OCI-LY7 (cell line): ENCODE measurements at regions not wholly inside any gene's neighbourhood (a gene's known extent, or its start where the extent isn't known, plus 50 kb on each side); places are given as distances from the start of the nearest gene placed in this dataset.
"Not testable (repeated sequence)": the region's sequence is repeated elsewhere in the genome, so short reads cannot be mapped to it uniquely, and the experiment has no call there.

Experiments used
- BruUV-seq: library from RNA; stranded (reverse); fragments of 400-500 nt; replicated peaks from 2 replicates; lab custom pipeline; 2021; lab: Mats Ljungman, UMichigan
- CTCF ChIA-PET: fragments of 300-600 bp; sonication (Branson Sonifier 250); formaldehyde crosslinking; loops from one replicate; lab custom pipeline; 2022; ENCODE audit warnings: antibody characterized with exemption; ENCODE audit not compliant: unreplicated experiment; lab: Charles Lee
- POLR2A ChIA-PET: fragments of 300-600 bp; sonication (Branson Sonifier 250); formaldehyde crosslinking; loops from one replicate; lab custom pipeline; 2022; ENCODE audit warnings: antibody characterized with exemption; lab: Charles Lee
- DNase-seq: peaks from one replicate; pipeline ENCODE4 v3.0.0-alpha.2; 2015; ENCODE audit warnings: low spot score
- H2AFZ ChIP-seq: fragments of 200-600 bp; sonication (generic), shearing (Covaris generic); 2 replicates; pipeline ENCODE4 v1.6.1; 2014; ENCODE audit warnings: mild to moderate bottlenecking, antibody characterized with exemption, low read length, moderate library complexity
- H3K27ac ChIP-seq: fragments of 200-600 bp; sonication (generic); 2 replicates; pipeline ENCODE4 v1.5.1; 2014; ENCODE audit warnings: mixed run types, low read depth, mild to moderate bottlenecking, moderate library complexity, low read length, inconsistent platforms; ENCODE audit not compliant: poor library complexity, severe bottlenecking
- H3K36me3 ChIP-seq: fragments of 200-600 bp; sonication (generic); 2 replicates; pipeline ENCODE4 v1.6.1; 2014; ENCODE audit warnings: mild to moderate bottlenecking, antibody characterized with exemption, low read length, moderate library complexity, mixed read lengths; ENCODE audit not compliant: insufficient read depth
- H3K4me1 ChIP-seq: fragments of 200-600 bp; sonication (generic); 2 replicates; pipeline ENCODE4 v1.5.1; 2014; ENCODE audit warnings: mild to moderate bottlenecking, low read length; ENCODE audit not compliant: insufficient read depth, poor library complexity, severe bottlenecking
- H3K4me2 ChIP-seq: fragments of 200-600 bp; sonication (generic); 2 replicates; pipeline ENCODE4 v1.6.1; 2014; ENCODE audit warnings: mild to moderate bottlenecking, low read length
- H3K4me3 ChIP-seq: fragments of 200-600 bp; sonication (generic); 2 replicates; pipeline ENCODE4 v1.5.1; 2014; ENCODE audit warnings: mild to moderate bottlenecking, low read depth, low read length; ENCODE audit not compliant: poor library complexity, severe bottlenecking
- H3K79me2 ChIP-seq: fragments of 200-600 bp; sonication (generic); 2 replicates; pipeline ENCODE4 v1.6.1; 2016; ENCODE audit warnings: low read depth, mild to moderate bottlenecking, low read length, moderate library complexity, mixed read lengths; ENCODE audit not compliant: insufficient read depth
- H3K9me2 ChIP-seq: fragments of 200-600 bp; sonication (generic); 2 replicates; pipeline ENCODE4 v1.6.1; 2016; ENCODE audit warnings: mild to moderate bottlenecking, low read length, mixed read lengths; ENCODE audit not compliant: insufficient read depth
- H3K9me3 ChIP-seq: fragments of 200-600 bp; sonication (generic); 2 replicates; pipeline ENCODE4 v1.6.1; 2014; ENCODE audit warnings: mild to moderate bottlenecking, mixed run types, low read length, mixed read lengths
- H4K20me1 ChIP-seq: fragments of 200-600 bp; sonication (generic); 2 replicates; pipeline ENCODE4 v1.6.1; 2014; ENCODE audit warnings: mild to moderate bottlenecking, antibody characterized with exemption, low read length, moderate library complexity, mixed read lengths; ENCODE audit not compliant: insufficient read depth
- CTCF ChIP-seq: fragments of 200-600 bp; sonication (generic); conservative IDR thresholded peaks from 2 replicates; pipeline ENCODE4 v1.5.1; 2014; ENCODE audit warnings: mild to moderate bottlenecking, antibody characterized with exemption, low read length, moderate library complexity, mixed read lengths
- EZH2phosphoT487 ChIP-seq: fragments of 200-600 bp; sonication (generic); IDR thresholded peaks from 2 replicates; pipeline ENCODE4 v1.6.1; 2018; ENCODE audit warnings: low read depth, borderline replicate concordance, mild to moderate bottlenecking, mixed run types, antibody characterized with exemption, low read length, moderate library complexity, mixed read lengths
- intact Hi-C: fragments of 100-400 bp; cut with micrococcal nuclease; formaldehyde crosslinking; loops from one replicate; pipeline ENCODE4 v1.10.0; 2022; ENCODE audit not compliant: unreplicated experiment

DNA sequence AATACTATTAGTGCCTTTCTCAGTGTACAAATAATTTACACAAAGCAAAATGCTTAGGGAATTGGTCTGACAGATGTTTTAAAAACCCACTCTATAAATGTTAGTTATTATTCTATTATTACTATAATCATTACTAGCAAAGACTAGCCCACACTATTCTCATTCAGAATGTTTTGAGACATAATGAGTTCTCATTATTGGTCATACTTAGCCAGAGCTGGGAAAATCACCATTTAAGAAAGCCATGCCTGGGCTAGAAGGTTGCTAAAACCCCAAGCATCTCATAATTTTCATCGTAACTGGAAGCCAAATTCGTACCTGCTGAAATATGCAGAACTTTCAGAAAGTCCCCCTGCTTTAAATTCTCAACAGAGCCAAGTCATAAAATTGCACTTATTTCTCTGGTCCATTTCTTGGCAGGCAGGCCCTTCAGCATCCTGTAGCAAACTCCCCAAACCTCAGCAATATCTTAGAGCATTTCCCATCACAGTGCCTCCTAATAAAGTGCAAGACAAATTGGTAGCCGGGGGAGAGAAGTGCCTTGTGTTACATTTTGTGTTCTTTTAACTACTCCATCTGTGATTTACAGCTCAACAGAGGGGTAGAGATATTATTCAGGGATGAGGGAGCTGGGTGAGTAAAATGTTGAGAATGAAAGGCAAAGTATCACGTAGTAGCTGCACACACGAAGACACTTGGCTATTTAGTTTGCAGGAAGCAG is 79.8 kb upstream of the ADAMTS18 start:
- CTCF ChIA-PET: no interaction called here
- no TSS peak for BruUV-seq
- no peak overlapping the region for H3K4me2 ChIP-seq

GRCh38 chr16:77525226-77525625 is 90.4 kb upstream of the ADAMTS18 start:
- DNase-seq, H3K79me2 ChIP-seq, H4K20me1 ChIP-seq, H3K4me2 ChIP-seq, CTCF ChIA-PET, POLR2A ChIA-PET, BruUV-seq, H3K4me3 ChIP-seq, H2AFZ ChIP-seq, H3K36me3 ChIP-seq, H3K9me3 ChIP-seq, H3K4me1 ChIP-seq, H3K27ac ChIP-seq, intact Hi-C loops, H3K9me2 ChIP-seq: not testable (repeated sequence)

More for the DNA sequence above, 79.8 kb upstream of the ADAMTS18 start:
- no peaks in the 10 kb centered on the region for H3K79me2 ChIP-seq
- no peak for DNase-seq
- POLR2A ChIA-PET: interaction anchor here (1.0 kb wide), 1 partner anchor 12 kb away, joined by 3 read pairs; no protein-coding TSS in a partner anchor
- no peak overlapping the region for H3K27ac ChIP-seq
- intact Hi-C loops: no loop called here
- H4K20me1 ChIP-seq: no peaks in the 10 kb centered on the region
- no peak for TF ChIP-seq EZH2phosphoT487
- no peak overlapping the region for H3K4me3 ChIP-seq
- H2AFZ ChIP-seq: no peak overlapping the region
- H3K36me3 ChIP-seq: no peaks in the 10 kb centered on the region
- no peaks in the 10 kb centered on the region for H3K9me2 ChIP-seq
- no peaks in the 10 kb centered on the region for H3K4me1 ChIP-seq
- H3K9me3 ChIP-seq: no peaks in the 10 kb centered on the region

- H4K20me1 ChIP-seq: no peaks in the 10 kb centered on the region
- H3K4me2 ChIP-seq: no peak overlapping the region
- no peak for DNase-seq
- no peaks in the 10 kb centered on the region for H3K9me3 ChIP-seq
- no peak overlapping the region for H3K4me3 ChIP-seq
- TF ChIP-seq CTCF (no peak), EZH2phosphoT487 (no peak)
- H3K9me2 ChIP-seq: no peaks in the 10 kb centered on the region
- POLR2A ChIA-PET: interaction anchor here (0.8 kb wide), 1 partner anchor 92 kb away, joined by 3 read pairs; no protein-coding TSS in a partner anchor
- no TSS peak for BruUV-seq
- no peaks in the 10 kb centered on the region for H3K79me2 ChIP-seq
- H3K27ac ChIP-seq: no peak overlapping the region
- no peaks in the 10 kb centered on the region for H3K36me3 ChIP-seq
- peak overlapping the region; percentile 25; the same call in 1 of the 2 replicates for H2AFZ ChIP-seq
- CTCF ChIA-PET: no interaction called here
- intact Hi-C loops: no loop called here
- H3K4me1 ChIP-seq: no peaks in the 10 kb centered on the region
These were observed 96.9 kb upstream of the ADAMTS18 start for GRCh38 chr16:77531752-77532151.
